ENCODE measurements at regions not wholly inside any gene's neighbourhood (a gene's known extent, or its start where the extent isn't known, plus 50 kb on each side); places are given as distances from the start of the nearest gene placed in this dataset.

GRCh38 chr19:27773318-27774094 lies 1439.4 kb downstream of the UQCRFS1 start:
- Histone ChIP-seq H3K36me3 (peaks cover 0 to 15% of the 10 kb centered on the region in 2 donors), H3K27ac (no peak overlapping the region), H3K27me3 (no peaks in the 10 kb centered on the region), H3K4me1 (no peaks in the 10 kb centered on the region), H3K9me3 (no peaks in the 10 kb centered on the region), H3K4me3 (no peak overlapping the region)
- TF ChIP-seq CTCF (IDR thresholded peaks at IDR 0.05 in 4 of 5, conservative IDR thresholded peaks at IDR 0.05 in 1 of 5) = no peak
- no peak for TF ChIP-seq POLR2A (IDR thresholded peaks at IDR 0.05)
- in situ Hi-C loops (cut with MboI; ENCODE audit: low sequenced_read_pairs in 4 of 4) (no loop called here), intact Hi-C loops (cut with DNase I; ENCODE audit: low total_unique reads) (no loop called here)
- ATAC-seq (no peak), DNase-seq (no peak)

- no peak for ATAC-seq
- no peak for DNase-seq
- no peaks in the 10 kb centered on the region for H3K4me1 ChIP-seq
- H3K27me3 ChIP-seq = no peaks in the 10 kb centered on the region
- H3K9me3 ChIP-seq = no peaks in the 10 kb centered on the region
- no peak overlapping the region for H3K27ac ChIP-seq
- TF ChIP-seq POLR2A (IDR thresholded peaks at IDR 0.05) (no peak), CTCF (IDR thresholded peaks at IDR 0.05 in 4 of 5, conservative IDR thresholded peaks at IDR 0.05 in 1 of 5) (no peak)
- intact Hi-C loops (cut with DNase I; ENCODE audit: low total_unique reads) (no loop called here), in situ Hi-C loops (cut with MboI; ENCODE audit: low sequenced_read_pairs in 4 of 4) (no loop called here)
- H3K36me3 ChIP-seq = peaks cover 0 to 15% of the 10 kb centered on the region in 2 donors
- no peak overlapping the region for H3K4me3 ChIP-seq
Observed at GRCh38 chr19:27772059-27772458, 1440.9 kb downstream of the UQCRFS1 start.

- ATAC-seq (no peak), DNase-seq (no peak)
- Histone ChIP-seq H3K27me3 (no peaks in the 10 kb centered on the region), H3K36me3 (peaks cover 0 to 15% of the 10 kb centered on the region in 2 donors), H3K27ac (no peak overlapping the region), H3K4me1 (no peaks in the 10 kb centered on the region), H3K9me3 (no peaks in the 10 kb centered on the region), H3K4me3 (no peak overlapping the region)
- in situ Hi-C loops (cut with MboI; ENCODE audit: low sequenced_read_pairs in 4 of 4) (no loop called here), intact Hi-C loops (cut with DNase I; ENCODE audit: low total_unique reads) (no loop called here)
- TF ChIP-seq CTCF (IDR thresholded peaks at IDR 0.05 in 4 of 5, conservative IDR thresholded peaks at IDR 0.05 in 1 of 5) = no peak
- no peak for TF ChIP-seq POLR2A (IDR thresholded peaks at IDR 0.05)
Observed at GRCh38 chr19:27770095-27770494, 1442.9 kb downstream of the UQCRFS1 start.

- in situ Hi-C loops (cut with MboI; ENCODE audit: low sequenced_read_pairs in 4 of 4) (no loop called here), intact Hi-C loops (cut with DNase I; ENCODE audit: low total_unique reads) (no loop called here)
- no peak overlapping the region for H3K27ac ChIP-seq
- H3K27me3 ChIP-seq = no peaks in the 10 kb centered on the region
- no peaks in the 10 kb centered on the region for H3K9me3 ChIP-seq
- no peaks in the 10 kb centered on the region for H3K36me3 ChIP-seq
- DNase-seq (no peak), ATAC-seq (no peak)
- H3K4me1 ChIP-seq = no peaks in the 10 kb centered on the region
- H3K4me3 ChIP-seq = no peak overlapping the region
- TF ChIP-seq CTCF (IDR thresholded peaks at IDR 0.05 in 4 of 5, conservative IDR thresholded peaks at IDR 0.05 in 1 of 5) = no peak
- TF ChIP-seq POLR2A (IDR thresholded peaks at IDR 0.05) = no peak
Observed at GRCh38 chr19:27767234-27767633, 1445.7 kb downstream of the UQCRFS1 start.

All from gastrocnemius medialis (tissue), 4 donors.